GM21717 (cell line): ENCODE measurements at regions not wholly inside any gene's neighbourhood (a gene's known extent, or its start where the extent isn't known, plus 50 kb on each side); places are given as distances from the start of the nearest gene placed in this dataset.
"Not testable (repeated sequence)": the region's sequence is repeated elsewhere in the genome, so short reads cannot be mapped to it uniquely, and the experiment has no call there.

Experiments used
- ATAC-seq: cut with Tn5 transposase; IDR thresholded peaks from one replicate; pipeline ENCODE4 v1.9.1; 2021; ENCODE audit warnings: mild to moderate bottlenecking, moderate library complexity; ENCODE audit not compliant: unreplicated experiment

- ATAC-seq, result no peak
Measured at GRCh38 chr5:118554241-118554640, 434.1 kb downstream of the DTWD2 start.

GRCh38 chr5:118553662-118554061 is 434.7 kb downstream of the DTWD2 start:
- ATAC-seq, result no peak

- ATAC-seq, result no peak
Measured at GRCh38 chr5:118552731-118553360, 435.5 kb downstream of the DTWD2 start.

GRCh38 chr5:118552146-118552545 is 436.2 kb downstream of the DTWD2 start:
- ATAC-seq, result no peak

DNA sequence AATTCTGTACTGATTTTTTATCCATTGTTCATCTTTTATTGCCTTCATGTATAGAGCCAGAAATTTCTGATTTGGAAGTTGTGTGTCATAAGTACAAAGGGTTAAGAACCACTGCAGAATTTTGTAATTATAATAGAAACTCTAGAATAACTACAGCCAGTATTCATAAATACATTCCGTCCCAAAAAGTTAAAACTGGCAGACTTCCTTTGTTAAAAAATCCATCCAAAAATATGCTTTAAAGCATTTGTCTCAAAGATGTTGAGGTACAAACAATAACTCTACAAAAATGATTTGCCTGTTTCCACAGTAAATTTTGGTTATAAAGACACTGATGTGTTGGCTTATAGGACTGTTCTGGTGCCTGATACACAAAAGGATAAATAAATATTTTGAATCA is 436.6 kb downstream of the DTWD2 start:
- ATAC-seq, result no peak

DNA sequence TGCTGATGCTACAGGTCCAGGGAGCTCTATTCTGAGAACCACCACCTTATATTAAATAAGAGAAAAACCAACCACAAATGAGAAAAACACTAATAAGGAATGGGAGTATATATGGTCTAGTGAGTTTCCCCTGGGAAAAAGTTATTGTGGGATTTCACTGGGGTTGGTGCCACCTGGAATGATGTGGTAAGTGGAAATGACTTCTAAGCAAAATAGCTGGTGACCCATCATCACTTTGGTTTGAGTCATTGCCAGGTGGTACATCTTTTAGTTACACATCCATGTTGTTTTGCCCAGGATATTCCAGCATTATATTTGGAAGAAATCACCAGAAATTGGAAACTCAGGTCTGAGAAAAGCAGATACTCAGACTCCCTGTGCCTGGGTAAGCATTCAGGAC is 437.3 kb downstream of the DTWD2 start:
- no peak for ATAC-seq

- no peak for ATAC-seq
Measured at GRCh38 chr5:118548761-118549720, 439.3 kb downstream of the DTWD2 start.

- no peak for ATAC-seq
Measured at GRCh38 chr5:118545470-118545869, 442.9 kb downstream of the DTWD2 start.

DNA sequence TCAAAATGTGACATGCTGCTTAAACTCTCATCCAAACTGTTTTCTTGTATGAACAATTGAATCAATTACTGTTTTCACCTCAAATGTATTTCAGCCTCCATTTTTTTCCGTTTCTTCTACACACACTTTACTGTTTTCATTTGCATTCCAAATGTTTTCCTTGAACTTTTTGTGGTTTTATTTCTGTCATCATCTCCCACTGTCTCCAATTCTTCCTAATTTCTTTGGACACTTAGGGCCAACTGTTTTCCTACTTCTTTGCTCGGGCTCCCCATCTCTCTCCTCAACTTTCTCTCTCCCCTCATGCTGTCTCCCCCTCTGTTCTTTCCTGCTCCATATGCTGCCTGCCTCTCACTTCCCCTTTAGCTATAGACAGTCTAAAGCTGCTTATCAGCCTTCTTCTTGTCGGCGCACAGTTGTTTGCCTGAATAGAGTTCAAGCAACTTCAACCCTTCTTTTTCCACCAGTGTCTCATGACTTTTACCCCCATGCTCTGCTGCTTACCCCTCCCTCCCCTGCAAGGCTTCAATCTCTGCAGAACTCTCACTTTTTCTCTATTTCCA is 443.4 kb downstream of the DTWD2 start:
- no peak for ATAC-seq

GRCh38 chr5:118533923-118534322 is 454.4 kb downstream of the DTWD2 start:
- no peak for ATAC-seq

DNA sequence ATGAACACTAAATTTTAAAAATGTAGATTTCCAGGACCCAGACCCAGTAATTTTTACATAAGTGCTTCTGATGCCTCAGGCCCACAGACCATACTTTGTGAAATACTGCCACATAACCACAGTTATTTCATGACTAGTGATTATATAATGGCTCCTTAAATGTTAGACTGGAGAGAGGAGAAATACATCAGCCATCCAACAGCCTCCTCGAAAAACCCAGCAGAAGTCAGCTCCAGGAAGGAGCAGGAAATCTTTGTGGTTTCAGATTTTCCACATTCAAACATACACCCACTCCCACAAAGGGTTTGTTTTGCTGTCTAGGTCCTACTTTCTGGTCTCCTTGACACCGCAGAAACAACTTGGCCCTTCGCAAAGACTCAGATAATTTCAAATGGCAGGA is 455.2 kb downstream of the DTWD2 start:
- no peak for ATAC-seq

- ATAC-seq, result no peak
Measured at GRCh38 chr5:118531276-118531675, 457.1 kb downstream of the DTWD2 start.

DNA sequence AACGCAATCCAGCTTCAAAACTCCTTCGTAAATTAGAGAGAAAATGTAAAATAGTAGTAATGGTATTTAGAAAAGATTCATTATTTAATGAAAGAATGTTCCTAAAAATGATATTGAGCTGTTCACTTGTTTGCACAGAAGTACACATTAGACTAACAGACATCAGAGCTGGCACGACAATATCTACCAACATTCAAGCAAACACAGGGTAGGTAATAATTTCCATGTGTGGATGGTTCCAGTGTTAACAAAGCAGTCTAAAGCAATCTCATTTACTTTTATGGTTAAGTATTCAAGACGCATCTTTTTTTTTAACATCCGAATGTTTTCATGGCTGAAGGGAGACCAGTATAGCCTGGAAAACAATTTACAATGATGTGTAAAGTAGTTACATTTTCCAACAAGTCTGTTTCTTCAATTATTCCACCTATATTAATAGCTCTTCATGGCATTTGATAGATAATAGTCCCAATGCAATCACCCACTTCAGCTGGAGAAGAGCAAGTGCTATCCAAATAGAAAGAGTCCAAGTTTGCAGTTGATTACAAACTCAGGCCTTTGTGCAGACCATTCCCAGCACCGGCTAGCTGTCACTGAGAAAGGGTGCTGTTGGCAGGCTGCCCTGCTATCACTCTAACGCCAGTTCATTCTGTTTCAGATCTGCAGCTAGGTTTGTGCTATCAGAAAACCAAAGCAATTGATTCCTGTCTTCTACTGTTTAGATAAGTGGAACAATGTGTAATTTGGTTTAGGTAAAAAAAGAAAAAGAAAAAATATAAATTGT is 458.8 kb downstream of the DTWD2 start:
- no peak for ATAC-seq

DNA sequence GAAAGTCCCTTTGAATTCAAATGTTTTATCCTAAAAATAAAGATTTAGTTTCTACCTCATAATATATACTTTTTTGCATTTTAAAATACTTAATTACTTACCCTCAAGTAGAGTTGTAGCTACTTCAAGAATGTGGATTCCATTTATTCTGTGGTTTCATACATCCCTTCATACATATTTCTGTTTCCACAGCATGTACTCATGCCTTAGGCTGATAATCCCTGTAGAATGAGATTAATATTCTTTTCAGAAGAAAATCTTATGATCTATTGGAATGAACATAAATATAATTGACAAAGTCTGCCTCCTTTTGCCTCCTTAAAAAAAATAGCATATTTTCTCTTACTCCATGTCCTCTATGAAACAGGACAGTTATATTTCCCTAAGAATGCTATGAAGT is 465.7 kb downstream of the DTWD2 start:
- no peak for ATAC-seq

GRCh38 chr5:118520771-118521415 is 467.5 kb downstream of the DTWD2 start:
- no peak for ATAC-seq

DNA sequence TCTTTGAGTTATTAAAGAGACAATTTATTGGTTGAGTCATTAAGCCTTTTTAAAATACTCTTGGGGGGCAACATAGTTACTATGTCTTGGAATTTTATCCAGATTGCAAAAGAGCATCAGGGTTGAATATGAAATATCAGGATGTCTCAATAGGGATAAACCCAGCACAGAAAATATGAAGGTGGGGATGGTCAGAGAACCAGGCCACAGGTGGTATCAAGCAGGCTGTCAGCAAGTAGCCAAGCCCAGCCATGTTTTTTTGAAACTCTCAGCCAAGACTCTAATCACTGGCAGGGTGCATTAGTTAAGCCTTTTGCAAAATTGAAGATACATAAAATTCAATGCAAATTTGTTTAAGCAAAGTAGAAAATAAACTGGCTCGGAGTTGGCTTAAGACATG is 468.9 kb downstream of the DTWD2 start:
- ATAC-seq, result no peak

- ATAC-seq, result no peak
Measured at GRCh38 chr5:118518720-118519119, 469.6 kb downstream of the DTWD2 start.

GRCh38 chr5:118511846-118512245 is 476.5 kb downstream of the DTWD2 start:
- no peak for ATAC-seq

DNA sequence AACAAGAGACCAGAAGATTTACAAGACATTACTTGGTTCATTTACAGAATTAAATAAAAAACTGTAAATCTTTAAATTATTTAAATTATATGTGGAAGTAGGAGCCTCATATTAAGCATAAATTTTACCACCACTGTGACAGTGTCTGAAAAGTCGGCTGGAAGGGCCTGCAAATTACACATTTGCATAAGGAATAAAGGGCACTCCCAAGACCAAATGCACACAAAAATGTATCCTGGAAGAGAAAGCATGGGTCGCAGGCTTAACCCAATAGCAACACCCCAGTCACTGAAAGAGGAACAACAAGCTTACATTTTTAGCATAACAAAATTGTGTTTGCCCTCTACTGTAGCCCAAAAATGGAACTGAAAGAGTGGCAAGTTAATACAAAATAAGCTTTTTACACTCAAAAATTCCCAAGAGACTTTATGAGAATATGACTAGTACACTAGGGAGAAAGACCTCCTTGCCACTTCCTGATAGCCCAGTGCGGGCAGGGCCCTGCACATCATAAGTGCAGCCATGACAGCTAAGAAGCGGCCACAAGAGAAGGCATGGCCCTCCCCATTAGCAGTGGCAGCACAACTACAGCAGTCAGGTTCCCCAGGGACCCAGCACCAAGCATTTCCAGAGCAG is 482.0 kb downstream of the DTWD2 start:
- peak; percentile 85 for ATAC-seq

- not testable (repeated sequence) for ATAC-seq
Measured at GRCh38 chr5:118502232-118502631, 486.1 kb downstream of the DTWD2 start.
